ENCODE measurements at regions not wholly inside any gene's neighbourhood (a gene's known extent, or its start where the extent isn't known, plus 50 kb on each side); places are given as distances from the start of the nearest gene placed in this dataset.

GRCh38 chr16:80198311-80199299 is 342.2 kb upstream of the DYNLRB2 start:
- H3K36me3 Mint-ChIP-seq: no peaks in the 10 kb centered on the region
- peaks cover 8% of the 10 kb centered on the region for H3K27me3 Mint-ChIP-seq
- H3K4me1 Mint-ChIP-seq: peaks cover 2% of the 10 kb centered on the region
- no peak overlapping the region for H3K27ac Mint-ChIP-seq
- no peaks in the 10 kb centered on the region for H3K9me3 Mint-ChIP-seq
- H3K4me3 Mint-ChIP-seq: no peak overlapping the region
- no peak for DNase-seq

- Mint-ChIP-seq H3K4me3 (no peak overlapping the region), H3K9me3 (no peaks in the 10 kb centered on the region), H3K36me3 (no peaks in the 10 kb centered on the region), H3K27me3 (peaks cover 12% of the 10 kb centered on the region), H3K4me1 (peaks cover 2% of the 10 kb centered on the region), H3K27ac (no peak overlapping the region)
- no peak for DNase-seq
Observed at GRCh38 chr16:80197741-80198201, 343.0 kb upstream of the DYNLRB2 start.

GRCh38 chr16:80191928-80192327 is 348.9 kb upstream of the DYNLRB2 start:
- Mint-ChIP-seq H3K27me3 (peaks cover 12% of the 10 kb centered on the region), H3K27ac (no peak overlapping the region), H3K9me3 (no peaks in the 10 kb centered on the region), H3K36me3 (no peaks in the 10 kb centered on the region), H3K4me1 (no peaks in the 10 kb centered on the region), H3K4me3 (no peak overlapping the region)
- DNase-seq: no peak

- Mint-ChIP-seq H3K4me1 (no peaks in the 10 kb centered on the region), H3K27ac (no peak overlapping the region), H3K9me3 (no peaks in the 10 kb centered on the region), H3K27me3 (peaks cover 8% of the 10 kb centered on the region), H3K4me3 (no peak overlapping the region), H3K36me3 (no peaks in the 10 kb centered on the region)
- DNase-seq: no peak
Observed at GRCh38 chr16:80189476-80190175, 351.2 kb upstream of the DYNLRB2 start.

- no peak for DNase-seq
- no peaks in the 10 kb centered on the region for H3K4me1 Mint-ChIP-seq
- no peaks in the 10 kb centered on the region for H3K9me3 Mint-ChIP-seq
- no peak overlapping the region for H3K27ac Mint-ChIP-seq
- H3K27me3 Mint-ChIP-seq: peaks cover 5% of the 10 kb centered on the region
- H3K4me3 Mint-ChIP-seq: no peak overlapping the region
- H3K36me3 Mint-ChIP-seq: no peaks in the 10 kb centered on the region
Observed at GRCh38 chr16:80176114-80176513, 364.7 kb upstream of the DYNLRB2 start.

- peaks cover 8% of the 10 kb centered on the region for H3K27me3 Mint-ChIP-seq
- no peaks in the 10 kb centered on the region for H3K36me3 Mint-ChIP-seq
- no peaks in the 10 kb centered on the region for H3K4me1 Mint-ChIP-seq
- H3K9me3 Mint-ChIP-seq: no peaks in the 10 kb centered on the region
- DNase-seq: no peak
- H3K27ac Mint-ChIP-seq: no peak overlapping the region
- H3K4me3 Mint-ChIP-seq: no peak overlapping the region
Observed at GRCh38 chr16:80175011-80175410, 365.8 kb upstream of the DYNLRB2 start.

- no peak overlapping the region for H3K4me3 Mint-ChIP-seq
- H3K27ac Mint-ChIP-seq: no peak overlapping the region
- H3K4me1 Mint-ChIP-seq: no peaks in the 10 kb centered on the region
- no peak for DNase-seq
- no peaks in the 10 kb centered on the region for H3K9me3 Mint-ChIP-seq
- no peaks in the 10 kb centered on the region for H3K36me3 Mint-ChIP-seq
- peaks cover 8% of the 10 kb centered on the region for H3K27me3 Mint-ChIP-seq
Observed at GRCh38 chr16:80174416-80174815, 366.4 kb upstream of the DYNLRB2 start.

- Mint-ChIP-seq H3K27me3 (peaks cover 9% of the 10 kb centered on the region), H3K9me3 (no peaks in the 10 kb centered on the region), H3K36me3 (no peaks in the 10 kb centered on the region), H3K4me1 (no peaks in the 10 kb centered on the region), H3K4me3 (no peak overlapping the region), H3K27ac (no peak overlapping the region)
- no peak for DNase-seq
Observed at GRCh38 chr16:80171746-80172145, 369.0 kb upstream of the DYNLRB2 start.

- no peaks in the 10 kb centered on the region for H3K9me3 Mint-ChIP-seq
Observed at GRCh38 chr16:80171199-80171598, 369.6 kb upstream of the DYNLRB2 start.

GRCh38 chr16:80167657-80168390 is 373.0 kb upstream of the DYNLRB2 start:
- no peak for DNase-seq
- H3K27me3 Mint-ChIP-seq: peaks cover 11% of the 10 kb centered on the region
- H3K36me3 Mint-ChIP-seq: no peaks in the 10 kb centered on the region
- no peak overlapping the region for H3K27ac Mint-ChIP-seq
- H3K4me3 Mint-ChIP-seq: no peak overlapping the region
- no peaks in the 10 kb centered on the region for H3K9me3 Mint-ChIP-seq
- no peaks in the 10 kb centered on the region for H3K4me1 Mint-ChIP-seq

More at GRCh38 chr16:80171199-80171598, 369.6 kb upstream of the DYNLRB2 start:
- Mint-ChIP-seq H3K36me3 (no peaks in the 10 kb centered on the region), H3K27ac (no peak overlapping the region), H3K27me3 (peaks cover 7% of the 10 kb centered on the region), H3K4me3 (no peak overlapping the region), H3K4me1 (no peaks in the 10 kb centered on the region)
- DNase-seq: no peak

- Mint-ChIP-seq H3K27me3 (peaks cover 11% of the 10 kb centered on the region), H3K4me3 (no peak overlapping the region)
Observed at GRCh38 chr16:80166082-80166481, 374.7 kb upstream of the DYNLRB2 start.

GRCh38 chr16:80164966-80165550 is 375.7 kb upstream of the DYNLRB2 start:
- Mint-ChIP-seq H3K9me3 (no peaks in the 10 kb centered on the region), H3K27me3 (peaks cover 7% of the 10 kb centered on the region), H3K36me3 (no peaks in the 10 kb centered on the region), H3K4me3 (no peak overlapping the region), H3K27ac (no peak overlapping the region), H3K4me1 (no peaks in the 10 kb centered on the region)
- no peak for DNase-seq

More at GRCh38 chr16:80166082-80166481, 374.7 kb upstream of the DYNLRB2 start:
- H3K36me3 Mint-ChIP-seq: no peaks in the 10 kb centered on the region
- H3K27ac Mint-ChIP-seq: no peak overlapping the region
- DNase-seq: no peak
- no peaks in the 10 kb centered on the region for H3K4me1 Mint-ChIP-seq
- no peaks in the 10 kb centered on the region for H3K9me3 Mint-ChIP-seq

GRCh38 chr16:80163339-80163738 is 377.5 kb upstream of the DYNLRB2 start:
- Mint-ChIP-seq H3K4me1 (no peaks in the 10 kb centered on the region), H3K27ac (no peak overlapping the region), H3K4me3 (no peak overlapping the region), H3K27me3 (peaks cover 11% of the 10 kb centered on the region), H3K36me3 (no peaks in the 10 kb centered on the region), H3K9me3 (no peaks in the 10 kb centered on the region)
- DNase-seq: no peak

- no peak for DNase-seq
- H3K9me3 Mint-ChIP-seq: no peaks in the 10 kb centered on the region
- no peak overlapping the region for H3K27ac Mint-ChIP-seq
- no peak overlapping the region for H3K4me3 Mint-ChIP-seq
- H3K27me3 Mint-ChIP-seq: peaks cover 11% of the 10 kb centered on the region
- H3K36me3 Mint-ChIP-seq: no peaks in the 10 kb centered on the region
- no peaks in the 10 kb centered on the region for H3K4me1 Mint-ChIP-seq
Observed at GRCh38 chr16:80161799-80162739, 378.7 kb upstream of the DYNLRB2 start.
